NCI-H69 (cell line): ENCODE measurements at regions not wholly inside any gene's neighbourhood (a gene's known extent, or its start where the extent isn't known, plus 50 kb on each side); places are given as distances from the start of the nearest gene placed in this dataset.
A peak's percentile ranks its signal among the peaks of the same experiment; 100 is the strongest.
"Not testable (repeated sequence)": the region's sequence is repeated elsewhere in the genome, so short reads cannot be mapped to it uniquely, and the experiment has no call there.

ENCODE experiments used
- DNase-seq: peaks from one replicate; lab custom pipeline; 2025; lab: John Stamatoyannopoulos, UW

DNA sequence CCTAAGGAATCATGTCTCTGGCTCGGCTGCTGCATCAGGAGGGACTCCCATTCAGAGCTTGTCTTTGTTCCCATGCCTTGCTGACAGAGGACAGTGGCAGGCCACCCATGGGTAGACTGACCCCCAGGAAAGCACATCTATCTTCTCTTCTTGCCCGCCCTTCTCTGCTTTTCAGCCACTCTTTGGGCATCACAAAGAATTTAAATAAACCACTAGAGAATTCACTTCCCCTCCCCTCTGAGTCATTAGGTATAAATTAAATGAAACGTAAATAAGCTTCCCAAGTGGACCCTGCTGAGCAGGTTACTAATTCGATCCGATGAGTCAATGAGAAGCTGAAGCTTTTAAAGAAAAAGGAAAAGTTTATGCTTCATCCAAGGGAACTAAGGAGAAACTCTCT, 97.0 kb downstream of the DRD1 start:
- DNase-seq, result peak; percentile 5

DNA sequence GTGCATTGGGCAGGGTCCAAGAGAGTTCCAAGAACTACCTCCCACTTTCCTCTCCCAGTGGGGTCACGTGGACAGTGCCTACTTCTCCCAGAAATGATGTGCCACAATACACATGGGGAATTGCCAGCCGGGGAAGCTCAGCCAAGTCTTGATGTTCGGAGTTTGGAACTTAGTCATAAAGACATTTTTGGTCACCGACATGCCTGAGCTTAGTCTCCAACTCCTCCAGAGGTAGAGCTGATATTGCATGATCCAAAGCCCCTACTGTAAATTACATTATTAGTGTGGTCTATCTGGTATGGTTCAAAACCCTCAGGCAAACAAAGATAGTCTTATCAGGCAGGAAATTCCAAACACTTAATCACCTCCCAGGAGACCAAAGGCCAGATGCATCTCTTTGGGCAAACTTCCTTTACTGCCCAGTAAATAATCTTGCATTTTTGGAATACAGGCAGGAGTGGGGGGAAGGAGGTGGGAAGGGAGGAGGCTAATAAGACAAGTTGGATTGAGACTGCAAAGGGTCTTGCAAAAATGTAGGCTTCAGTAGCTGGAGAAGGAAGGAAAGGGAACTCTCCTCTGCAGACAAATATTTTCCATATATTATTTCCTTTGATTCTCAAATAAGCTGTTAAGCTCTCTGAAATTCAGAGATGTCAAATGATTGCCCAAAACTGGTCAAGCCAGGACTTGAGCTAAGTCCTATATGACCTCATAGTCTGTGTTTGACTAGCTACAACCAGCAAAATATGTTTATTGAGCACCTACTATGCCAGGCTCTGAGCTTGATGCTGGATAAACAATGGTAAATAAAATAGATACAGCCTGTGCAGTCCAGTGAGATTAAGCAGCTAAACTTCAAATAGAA, 99.4 kb downstream of the DRD1 start:
- DNase-seq, result no peak

DNA sequence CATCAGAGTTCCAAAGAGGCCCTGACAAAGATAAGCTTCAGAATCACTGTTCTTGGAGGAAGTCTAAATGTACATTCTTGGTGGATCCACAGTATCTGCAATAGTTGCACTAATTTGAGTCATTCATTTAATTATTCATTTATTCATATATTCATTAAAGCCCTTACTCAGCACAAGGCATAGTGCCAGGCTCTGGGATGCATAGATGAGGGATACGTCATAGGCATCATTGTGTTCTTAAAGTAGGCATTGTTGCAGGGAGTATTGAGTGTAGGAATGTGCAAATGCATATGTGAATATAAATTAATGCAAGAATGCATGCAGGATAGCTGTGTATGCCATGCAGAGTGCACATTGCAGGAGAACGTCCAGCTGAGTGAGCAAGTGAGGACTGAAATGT, 100.7 kb downstream of the DRD1 start:
- no peak for DNase-seq

DNA sequence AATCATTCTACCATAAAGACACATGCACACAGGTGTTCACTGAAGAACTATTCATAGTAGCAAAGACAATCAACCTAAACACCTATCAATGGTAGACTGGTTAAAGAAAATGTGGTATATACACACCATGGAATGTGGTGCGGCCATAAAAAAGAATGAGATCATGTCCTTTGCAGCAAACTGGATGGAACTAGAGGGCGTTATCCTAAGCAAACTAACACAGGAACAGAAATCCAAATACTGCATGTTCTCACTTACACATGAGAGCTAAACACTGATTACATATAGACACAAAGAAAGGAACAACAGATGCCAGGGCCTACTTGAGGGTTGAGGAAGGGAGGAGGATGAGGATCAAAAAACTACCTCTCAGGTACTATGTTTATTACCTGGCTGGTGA, 103.8 kb downstream of the DRD1 start:
- DNase-seq, result no peak

DNA sequence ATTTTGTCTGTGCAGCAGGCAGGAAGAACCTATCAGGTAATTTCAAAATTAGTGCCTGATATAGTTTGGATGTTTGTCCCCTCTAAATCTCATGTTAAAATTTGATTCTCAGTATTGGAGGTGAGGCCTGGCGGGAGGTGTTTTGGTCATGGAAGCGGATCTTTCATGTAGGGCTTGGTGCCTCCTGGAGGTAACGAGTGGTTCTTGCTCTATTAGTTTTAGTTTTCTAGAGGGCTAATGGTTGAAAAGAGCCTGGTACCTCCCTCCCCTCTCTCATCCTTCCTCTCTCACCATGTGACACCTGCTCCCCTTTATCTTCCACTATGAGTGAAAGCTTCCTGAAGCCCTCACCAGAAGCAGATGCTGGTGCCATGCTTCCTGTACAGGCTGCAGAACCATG, 106.3 kb downstream of the DRD1 start:
- DNase-seq, result no peak

DNA sequence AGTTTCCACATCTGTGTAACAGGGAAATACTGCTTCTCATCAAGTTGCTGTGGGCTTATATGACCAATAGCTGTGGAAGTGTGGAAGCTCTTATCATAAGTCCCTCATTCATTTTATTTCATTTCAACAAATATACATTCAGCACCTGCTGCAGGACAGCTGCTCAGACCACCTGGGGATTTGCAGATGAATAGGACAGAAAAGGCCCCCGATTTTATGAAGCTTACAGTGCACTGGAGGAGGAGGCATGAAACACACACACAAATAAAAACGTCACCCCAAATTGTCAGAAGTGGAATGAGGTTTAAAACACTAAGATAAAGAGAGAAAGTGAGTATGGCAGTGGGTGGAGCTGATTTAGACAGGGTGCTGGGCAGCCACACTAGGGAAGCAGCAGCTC, 107.2 kb downstream of the DRD1 start:
- no peak for DNase-seq

DNA sequence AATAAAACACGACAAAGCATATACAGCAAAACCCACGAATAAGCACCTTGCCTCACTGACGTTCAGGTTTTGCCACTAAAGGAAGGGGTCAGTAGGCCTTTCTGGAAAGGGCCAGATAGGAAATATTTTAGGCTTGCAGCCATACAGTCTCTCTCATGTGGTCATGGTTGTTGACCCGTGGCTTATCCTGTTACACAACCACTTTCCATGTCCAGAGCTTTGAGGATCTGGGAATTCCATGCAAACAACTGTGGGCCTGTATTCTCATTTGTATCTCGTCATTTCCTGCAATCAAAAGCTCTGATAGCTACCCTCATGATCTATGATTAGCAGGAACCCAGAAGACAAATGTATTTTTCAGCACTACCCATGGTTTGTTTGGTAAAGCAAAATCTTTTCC, 108.3 kb downstream of the DRD1 start:
- no peak for DNase-seq

DNA sequence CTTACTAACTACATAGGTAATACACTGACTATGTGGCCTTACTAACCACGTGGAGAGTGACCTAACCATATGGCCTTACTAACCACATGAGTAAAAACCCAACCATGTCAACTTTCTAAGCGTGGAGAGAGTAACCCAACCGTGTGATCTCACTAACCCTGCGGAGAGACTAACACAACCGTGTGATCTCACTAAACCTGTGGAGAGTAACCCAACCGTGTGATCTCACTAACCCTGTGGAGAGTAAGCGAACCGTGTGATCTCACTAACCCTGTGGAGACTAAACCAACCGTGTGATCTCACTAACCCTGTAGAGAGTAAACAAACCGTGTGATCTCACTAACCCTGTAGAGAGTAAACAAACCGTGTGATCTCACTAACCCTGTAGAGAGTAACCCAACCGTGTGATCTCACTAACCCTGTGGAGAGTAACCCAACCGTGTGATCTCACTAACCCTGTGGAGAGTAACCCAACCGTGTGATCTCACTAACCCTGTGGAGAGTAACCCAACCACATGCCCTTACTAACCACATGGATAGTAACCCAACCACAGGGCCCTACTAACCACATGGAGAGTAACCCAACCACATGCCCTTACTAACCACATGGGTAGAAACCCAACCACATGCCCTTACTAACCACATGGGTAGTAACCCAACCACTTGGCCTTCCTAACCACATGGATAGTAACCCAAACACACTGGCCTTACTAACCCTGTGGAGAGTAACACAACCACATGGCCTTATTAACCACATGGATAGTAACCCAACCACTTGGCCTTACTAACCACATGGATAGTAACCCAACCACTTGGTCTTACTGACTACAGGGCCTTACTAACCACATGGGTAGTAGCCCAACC, 112.6 kb downstream of the DRD1 start:
- DNase-seq, result not testable (repeated sequence)

DNA sequence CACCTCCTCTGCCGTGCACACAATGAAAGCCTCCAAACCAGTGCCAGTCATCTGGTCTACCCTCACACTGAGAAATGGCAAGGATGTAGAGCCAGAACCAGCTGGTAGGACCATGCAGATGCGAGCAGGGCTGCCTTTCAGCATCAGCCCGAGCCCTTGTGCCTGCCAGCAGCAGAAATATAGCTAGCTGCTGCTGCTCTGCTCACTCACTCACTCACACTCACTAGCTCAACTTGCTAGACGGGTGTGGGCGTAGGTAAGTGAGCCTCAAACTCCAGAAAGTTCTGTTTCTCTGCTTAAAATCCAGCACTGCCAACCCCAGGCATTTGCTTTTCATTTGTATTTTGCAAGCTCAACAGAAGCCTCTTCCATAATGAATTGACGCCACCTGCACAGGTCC, 114.0 kb downstream of the DRD1 start:
- no peak for DNase-seq

DNA sequence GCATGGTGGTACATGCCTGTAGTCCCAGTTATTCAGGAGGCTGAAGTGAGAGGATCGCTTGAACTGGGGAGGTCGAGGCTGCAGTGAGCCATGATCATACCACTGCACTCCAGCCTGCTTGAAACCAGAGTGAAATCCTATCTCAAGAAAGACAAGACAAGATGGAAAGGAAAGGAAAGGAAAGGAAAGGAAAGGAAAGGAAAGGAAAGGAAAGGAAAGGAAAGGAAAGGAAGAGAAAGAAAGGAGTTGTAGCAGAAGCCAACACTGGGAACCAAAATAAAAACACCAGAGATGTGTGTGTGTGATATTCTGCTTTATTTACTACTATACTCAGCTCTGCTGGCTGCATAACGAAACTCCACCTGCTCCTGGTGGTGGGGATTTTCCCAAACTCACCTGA, 115.3 kb downstream of the DRD1 start:
- DNase-seq, result no peak

DNA sequence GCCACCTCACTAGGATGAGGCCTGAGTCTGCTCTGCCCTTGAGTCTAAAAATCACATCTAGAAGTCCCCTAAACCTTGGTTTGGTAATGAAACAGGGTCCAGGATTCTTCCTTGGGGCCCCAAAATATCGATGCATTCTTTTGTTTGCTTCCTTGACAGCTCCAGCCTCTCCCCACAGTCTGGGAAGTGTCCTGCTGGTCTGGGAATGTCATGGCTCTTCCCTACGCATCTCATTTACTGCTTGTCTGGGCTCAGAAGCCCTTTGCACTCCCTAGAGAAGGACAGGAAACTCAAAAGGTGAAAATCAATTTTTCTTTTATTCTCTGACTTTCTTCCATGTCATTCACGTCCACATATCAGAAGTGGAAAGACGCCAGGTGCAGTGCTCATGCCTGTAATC, 115.8 kb downstream of the DRD1 start:
- DNase-seq, result no peak

DNA sequence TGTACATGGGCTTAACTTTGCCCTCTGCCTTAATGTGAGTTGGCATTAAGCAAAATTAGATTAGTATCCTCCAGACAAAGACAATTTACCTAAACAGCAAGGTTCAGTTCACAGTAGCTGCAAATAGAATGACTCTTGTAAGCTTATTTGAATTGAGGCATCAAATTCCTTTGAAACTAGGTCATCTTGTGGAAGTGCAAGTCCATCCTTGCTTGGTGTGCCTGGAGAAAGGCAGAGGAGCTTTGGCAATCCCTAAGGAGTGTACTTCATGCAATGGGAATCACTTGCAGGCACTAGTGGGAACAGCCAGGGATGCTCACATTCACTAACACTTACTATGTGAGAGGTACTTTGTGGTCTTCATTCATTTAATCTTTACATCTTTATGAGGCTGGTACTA, 118.3 kb downstream of the DRD1 start:
- DNase-seq, result no peak

DNA sequence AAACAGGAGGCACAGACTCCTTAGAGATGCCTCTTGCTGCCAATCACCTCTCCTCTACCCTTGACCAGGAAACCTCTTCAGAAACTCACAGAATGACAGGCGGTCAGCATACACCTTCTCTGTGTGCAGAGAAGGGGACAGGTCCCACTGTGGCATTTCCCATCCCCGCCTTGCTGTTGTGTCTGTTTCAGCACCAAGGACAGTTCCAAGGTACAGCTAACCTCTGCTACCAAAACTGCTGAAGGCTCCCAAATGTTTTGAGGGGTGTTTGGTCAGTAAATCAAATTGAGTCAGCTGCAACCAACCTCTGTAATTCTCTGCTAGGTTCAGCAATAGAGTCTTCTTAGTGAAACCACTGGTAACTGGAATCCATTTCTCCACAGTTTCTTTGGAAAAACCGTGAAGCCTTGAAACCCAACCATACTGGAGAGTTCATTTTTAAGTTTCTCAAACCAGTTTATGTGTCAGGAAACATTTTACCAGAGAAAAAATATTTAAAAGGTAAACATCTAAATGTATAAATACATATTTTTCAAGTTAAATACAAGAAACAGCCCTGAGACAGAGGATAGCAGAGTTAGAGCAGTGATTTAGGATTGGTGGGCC, 122.0 kb downstream of the DRD1 start:
- DNase-seq, result no peak

DNA sequence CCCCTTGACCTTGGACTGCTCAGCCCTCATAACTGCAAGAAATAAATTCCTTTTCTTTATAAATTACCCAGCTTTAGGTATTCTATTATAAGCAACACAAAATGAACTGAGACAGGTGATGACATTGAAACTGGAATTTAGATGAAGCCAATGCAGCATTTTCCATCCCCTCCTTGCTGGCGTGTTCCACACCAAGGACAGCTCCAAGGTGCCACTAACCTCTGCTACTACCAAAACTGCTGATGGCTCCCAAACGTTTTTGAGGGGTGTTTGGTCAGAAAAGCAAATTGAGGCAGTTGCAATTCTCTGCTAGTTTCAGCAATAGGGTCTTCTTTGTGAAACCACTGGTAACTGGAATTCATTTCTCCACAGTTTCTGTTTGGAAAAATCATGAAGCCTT, 124.8 kb downstream of the DRD1 start:
- DNase-seq, result no peak

DNA sequence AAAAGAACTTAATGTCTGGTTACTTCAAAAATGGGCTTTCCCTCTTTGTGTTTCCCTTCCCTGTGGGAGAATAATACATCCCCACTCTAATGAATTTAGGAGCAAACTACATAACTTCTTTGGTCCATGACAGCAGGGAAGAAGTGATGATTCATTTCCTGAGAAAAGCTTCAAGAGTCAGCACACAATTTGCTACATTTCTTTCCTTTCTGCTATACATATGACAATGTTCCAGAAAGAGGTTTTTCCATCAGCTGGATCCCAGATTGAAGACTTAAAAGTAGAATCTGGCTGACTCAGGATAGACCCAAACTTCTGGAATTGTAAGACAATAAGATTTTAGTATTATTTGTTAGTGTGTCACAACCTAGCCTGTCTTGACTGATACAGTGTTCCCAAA, 126.1 kb downstream of the DRD1 start:
- no peak for DNase-seq

DNA sequence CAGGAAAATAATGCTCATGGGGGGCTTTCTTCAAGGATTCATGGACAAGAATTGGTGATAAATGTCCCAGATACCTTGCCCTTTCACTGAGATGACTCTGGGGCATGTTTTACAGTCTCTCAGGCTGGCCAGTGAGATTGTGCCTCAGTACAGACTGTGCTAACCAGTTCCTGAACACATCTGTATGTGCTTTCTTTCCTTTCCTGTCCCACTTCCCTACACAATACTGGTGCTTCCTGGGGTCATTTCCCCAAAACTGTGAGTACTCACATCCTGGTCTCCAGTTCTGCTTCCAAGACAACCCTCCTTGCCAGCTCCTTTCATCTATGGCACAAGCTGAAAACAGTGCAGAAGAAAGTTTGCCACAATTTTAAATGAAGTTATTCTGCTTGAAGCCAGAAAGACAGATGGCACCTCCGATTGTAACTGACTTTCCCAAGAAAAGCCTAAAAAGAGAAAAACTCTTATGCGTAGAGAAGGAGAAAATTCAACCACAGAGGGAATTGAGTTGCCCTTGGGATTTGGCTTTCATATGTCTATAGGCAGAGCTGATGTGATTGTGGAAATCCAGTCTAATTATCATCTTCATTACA, 134.7 kb downstream of the DRD1 start:
- DNase-seq, result no peak

DNA sequence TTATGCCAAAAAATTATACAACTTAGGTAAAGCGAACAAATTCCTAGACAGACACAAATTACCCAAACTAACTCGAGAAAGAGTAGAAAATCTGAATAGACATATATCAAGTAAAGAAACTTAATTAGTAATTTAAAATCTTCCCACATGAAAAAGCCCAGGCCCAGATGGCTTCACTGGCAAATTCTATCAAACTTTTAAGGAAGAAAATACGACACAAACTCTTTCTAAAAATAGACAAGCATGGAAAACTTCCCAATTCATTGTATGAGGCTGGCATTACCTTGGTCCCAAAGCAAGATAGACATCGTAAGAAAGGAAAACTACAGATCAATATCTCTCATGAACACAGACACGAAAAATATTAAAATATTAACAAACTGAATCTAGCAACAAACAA, 135.3 kb downstream of the DRD1 start:
- no peak for DNase-seq

DNA sequence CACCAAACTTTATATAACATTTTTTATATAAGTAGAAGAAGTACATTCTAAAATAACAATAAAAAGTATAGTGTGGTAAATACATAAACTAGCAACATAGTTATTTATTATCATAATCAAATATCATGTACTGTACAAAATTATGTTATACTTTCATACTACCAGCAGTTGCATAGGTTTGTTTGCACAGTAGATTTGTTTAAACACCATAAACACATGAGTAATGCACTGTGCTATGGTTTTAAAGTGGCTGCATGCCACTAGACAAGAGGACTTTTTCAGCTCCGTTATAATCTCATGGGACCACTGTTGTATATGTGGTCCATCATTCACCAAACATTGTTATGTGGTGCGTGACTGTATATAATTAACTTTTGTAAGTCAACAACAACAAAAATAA, 137.6 kb downstream of the DRD1 start:
- no peak for DNase-seq

DNA sequence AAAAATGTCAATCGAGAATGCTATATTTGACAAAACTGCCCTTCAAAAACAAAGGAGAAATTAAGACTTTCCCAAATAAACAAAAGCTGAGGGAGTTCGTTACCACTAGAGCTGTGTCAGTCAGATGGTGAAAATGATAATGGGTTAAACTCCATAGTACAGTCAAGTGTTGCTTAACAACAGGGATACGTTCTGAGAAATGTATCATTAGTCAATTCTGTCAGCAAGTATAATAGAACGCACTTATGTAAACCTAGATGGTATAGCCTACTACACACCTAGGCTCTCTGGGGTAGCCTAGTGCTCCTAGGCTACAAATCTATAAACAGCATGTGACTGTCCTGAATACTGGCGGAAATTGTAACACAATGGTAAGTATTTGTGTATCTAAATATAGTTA, 138.7 kb downstream of the DRD1 start:
- DNase-seq, result peak; percentile 5

DNA sequence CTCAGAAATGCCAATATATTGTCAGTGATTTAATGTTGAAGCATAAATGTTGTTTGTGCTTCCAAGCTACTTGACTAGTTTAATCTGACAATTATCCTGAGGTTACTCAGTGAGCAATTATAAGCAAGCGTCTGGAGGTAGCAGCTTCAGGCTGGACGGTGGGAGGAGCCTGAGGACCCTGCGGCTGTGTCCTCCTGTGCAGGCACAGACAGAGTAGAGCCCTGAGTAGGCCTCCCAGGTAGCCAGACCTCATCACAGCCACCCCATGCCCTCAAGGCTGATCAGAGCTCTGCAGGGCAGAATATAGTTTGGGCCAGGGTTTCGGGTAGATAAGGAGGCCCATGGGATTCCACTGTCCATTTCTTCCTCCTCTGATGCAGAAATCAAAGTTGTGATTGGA, 153.6 kb downstream of the DRD1 start:
- DNase-seq, result peak; percentile 2

DNA sequence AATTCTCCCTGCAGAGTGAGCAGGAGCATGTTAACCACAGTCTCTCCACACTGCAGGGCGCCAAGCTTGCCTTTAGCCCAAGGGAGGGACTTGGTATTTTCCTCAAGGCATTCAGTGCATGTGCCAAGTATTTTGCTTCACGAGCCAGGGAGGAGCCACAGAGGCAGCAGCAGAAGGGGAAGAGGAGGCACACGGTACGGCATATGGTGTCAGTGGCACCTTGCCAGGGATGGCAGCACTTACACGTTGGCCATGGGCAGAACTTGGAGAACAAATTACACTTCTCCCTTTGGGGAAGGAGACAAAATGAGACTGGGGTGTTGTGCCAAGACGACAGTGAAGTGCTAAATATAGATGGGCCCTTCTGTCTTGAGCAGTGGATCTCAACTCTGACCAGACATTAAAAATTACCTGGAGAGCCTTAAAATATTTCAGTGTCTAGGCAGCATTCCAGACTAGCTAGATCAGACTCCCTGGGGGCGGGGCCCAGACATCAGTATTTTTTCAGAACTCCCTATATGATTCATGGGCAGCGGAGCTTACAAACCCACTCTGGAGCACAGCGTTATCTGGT, 155.8 kb downstream of the DRD1 start:
- peak; percentile 46 for DNase-seq

DNA sequence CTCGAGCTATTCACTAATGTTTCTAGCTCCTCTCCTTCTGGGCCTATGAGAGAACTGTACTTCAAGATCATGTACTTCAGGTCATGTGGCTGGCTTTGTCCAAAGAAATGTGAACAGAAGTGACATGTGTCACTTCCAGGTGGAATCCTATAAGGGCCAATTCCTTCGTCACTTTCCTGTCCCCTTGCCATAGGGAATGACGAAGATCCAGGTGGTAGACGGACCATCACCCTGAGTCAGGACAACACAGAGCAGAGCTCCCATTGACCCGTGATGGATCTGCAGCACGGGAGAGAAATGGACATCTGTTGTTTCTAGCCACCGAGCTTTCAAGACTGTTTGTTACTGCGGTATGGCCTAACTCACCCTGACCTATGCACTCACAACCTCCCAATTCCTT, 157.0 kb downstream of the DRD1 start:
- no peak for DNase-seq
